Gastroesophageal sphincter (tissue), 3 donors: ENCODE measurements at regions not wholly inside any gene's neighbourhood (a gene's known extent, or its start where the extent isn't known, plus 50 kb on each side); places are given as distances from the start of the nearest gene placed in this dataset.
"Not testable (repeated sequence)": the region's sequence is repeated elsewhere in the genome, so short reads cannot be mapped to it uniquely, and the experiment has no call there.

Experiments
- CTCF ChIP-seq, 4 experiments: fragments of 200-600 bp in 2 of 4; fragments of 450-650 bp in 2 of 4; sonication (generic) in 1 of 4; IDR thresholded peaks; one replicate each; pipeline ENCODE4 v1.5.1; 2017 to 2019; ENCODE audit warnings: antibody characterized with exemption in 4 of 4, mild to moderate bottlenecking in 2 of 4, moderate library complexity in 2 of 4
- POLR2A ChIP-seq, 2 donors: fragments of 450-650 bp; IDR thresholded peaks; one replicate each; pipeline ENCODE4 v1.6.1; 2017; ENCODE audit warnings: antibody characterized with exemption in 2 of 2, mild to moderate bottlenecking in 2 of 2, moderate library complexity in 1 of 2
- POLR2AphosphoS5 ChIP-seq: sonication (generic); formaldehyde crosslinking; IDR thresholded peaks from one replicate; pipeline ENCODE4 v1.6.1; 2017; ENCODE audit warnings: antibody characterized with exemption

GRCh38 chr16:15206439-15206838 lies 112.4 kb upstream of the RRN3 start:
- not testable (repeated sequence) for TF ChIP-seq CTCF (IDR thresholded peaks at IDR 0.05); POLR2AphosphoS5; POLR2A (IDR thresholded peaks at IDR 0.05)
